Neural cell (in vitro differentiated cells): ENCODE measurements at regions not wholly inside any gene's neighbourhood (a gene's known extent, or its start where the extent isn't known, plus 50 kb on each side); places are given as distances from the start of the nearest gene placed in this dataset.

Experiments
- H2AFZ ChIP-seq: fragments of 200-600, 300-800 bp; sonication (generic), shearing (Covaris generic); 2 replicates; pipeline ENCODE4 v1.6.0; 2014; ENCODE audit warnings: low read depth, mild to moderate bottlenecking, antibody characterized with exemption, low read length, moderate library complexity
- H3F3A ChIP-seq: fragments of 200-600 bp; shearing (Covaris generic); 2 replicates; pipeline ENCODE4 v1.6.1; 2016; ENCODE audit warnings: mild to moderate bottlenecking, moderate library complexity, mixed read lengths, antibody characterized with exemption, low read length; ENCODE audit not compliant: insufficient read depth, poor library complexity, severe bottlenecking
- H3K27ac ChIP-seq: fragments of 200-600, 300-800 bp; sonication (generic), shearing (Covaris generic); 2 replicates; pipeline ENCODE4 v1.5.1; 2014; ENCODE audit warnings: mild to moderate bottlenecking, low read length, moderate library complexity
- H3K27me3 ChIP-seq: fragments of 300-800, 200-600 bp; sonication (generic), shearing (Covaris generic); 2 replicates; pipeline ENCODE4 v1.6.0; 2014; ENCODE audit warnings: mild to moderate bottlenecking, low read depth, low read length, moderate library complexity; ENCODE audit not compliant: insufficient read depth
- H3K36me3 ChIP-seq: fragments of 300-800, 200-600 bp; sonication (generic), shearing (Covaris generic); 2 replicates; pipeline ENCODE4 v1.5.1; 2014; ENCODE audit warnings: mild to moderate bottlenecking, antibody characterized with exemption, low read length, moderate library complexity; ENCODE audit not compliant: insufficient read depth
- H3K4me2 ChIP-seq: fragments of 300-800, 200-600 bp; sonication (generic), shearing (Covaris generic); 2 replicates; pipeline ENCODE4 v1.6.0; 2014; ENCODE audit warnings: mild to moderate bottlenecking, low read length
- H3K4me3 ChIP-seq: fragments of 300-800, 200-600 bp; sonication (generic), shearing (Covaris generic); 2 replicates; pipeline ENCODE4 v1.5.1; 2014; ENCODE audit warnings: mild to moderate bottlenecking, low read length, moderate library complexity
- H3K79me2 ChIP-seq: fragments of 200-600 bp; shearing (Covaris generic); replicated peaks from 2 replicates; pipeline ENCODE4 v1.6.0; 2014; ENCODE audit warnings: mild to moderate bottlenecking, low read length, moderate library complexity; ENCODE audit not compliant: insufficient read depth
- H3K9ac ChIP-seq: fragments of 300-800, 200-600 bp; sonication (generic), shearing (Covaris generic); 2 replicates; pipeline ENCODE4 v1.6.1; 2016; ENCODE audit warnings: mild to moderate bottlenecking, low read length, mixed read lengths
- H3K9me2 ChIP-seq: fragments of 200-600 bp; shearing (Covaris generic); 2 replicates; pipeline ENCODE4 v1.6.1; 2016; ENCODE audit warnings: mild to moderate bottlenecking, low read length, mixed read lengths; ENCODE audit not compliant: insufficient read depth
- H3K9me3 ChIP-seq: fragments of 200-600, 300-800 bp; sonication (generic), shearing (Covaris generic); 2 replicates; pipeline ENCODE4 v1.6.1; 2016; ENCODE audit warnings: mild to moderate bottlenecking, mixed run types, low read length, moderate library complexity, mixed read lengths
- H4K20me1 ChIP-seq: fragments of 200-600 bp; shearing (Covaris generic); 2 replicates; pipeline ENCODE4 v1.6.1; 2016; ENCODE audit warnings: mild to moderate bottlenecking, mixed run types; ENCODE audit not compliant: insufficient read depth
- CTCF ChIP-seq: fragments of 450-650 bp; IDR thresholded peaks from 2 replicates; pipeline ENCODE4 v1.5.1; 2014; ENCODE audit warnings: antibody characterized with exemption, mild to moderate bottlenecking, moderate library complexity; ENCODE audit not compliant: poor library complexity, severe bottlenecking
- EP300 ChIP-seq: fragments of 450-650 bp; conservative IDR thresholded peaks from 2 replicates; pipeline ENCODE4 v1.6.1; 2014; ENCODE audit warnings: antibody characterized with exemption, mild to moderate bottlenecking, moderate library complexity; ENCODE audit not compliant: poor library complexity, severe bottlenecking
- EZH2 ChIP-seq: fragments of 200-600, 300-800 bp; shearing (Covaris generic), sonication (generic); IDR thresholded peaks from 2 replicates; pipeline ENCODE4 v1.6.1; 2014; ENCODE audit warnings: antibody characterized with exemption, low read length, borderline replicate concordance, mild to moderate bottlenecking; ENCODE audit not compliant: insufficient read depth, poor library complexity, severe bottlenecking
- POLR2AphosphoS5 ChIP-seq: IDR thresholded peaks from 2 replicates; pipeline ENCODE4 v1.6.1; 2012
- RAD21 ChIP-seq: fragments of 450-650 bp; conservative IDR thresholded peaks from 2 replicates; pipeline ENCODE4 v1.6.1; 2014; ENCODE audit warnings: antibody characterized with exemption, mild to moderate bottlenecking, moderate library complexity
- REST ChIP-seq: IDR thresholded peaks from 2 replicates; pipeline ENCODE4 v1.6.1; 2012; ENCODE audit warnings: borderline replicate concordance
- SMC3 ChIP-seq: fragments of 450-650 bp; conservative IDR thresholded peaks from 2 replicates; pipeline ENCODE4 v1.6.1; 2014; ENCODE audit warnings: antibody characterized with exemption, mild to moderate bottlenecking, moderate library complexity; ENCODE audit not compliant: poor library complexity

- Histone ChIP-seq H4K20me1 (no peaks in the 10 kb centered on the region), H3K4me3 (no peak overlapping the region)
These were observed 437.9 kb downstream of the PIK3C3 start for GRCh38 chr18:42392926-42393325.

GRCh38 chr18:42394238-42394637 lies 439.2 kb downstream of the PIK3C3 start:
- no peaks in the 10 kb centered on the region for H4K20me1 ChIP-seq
- no peaks in the 10 kb centered on the region for H3F3A ChIP-seq
- no peaks in the 10 kb centered on the region for H3K9me3 ChIP-seq
- no peak overlapping the region for H3K4me2 ChIP-seq
- H3K36me3 ChIP-seq, result no peaks in the 10 kb centered on the region
- no peaks in the 10 kb centered on the region for H3K9me2 ChIP-seq
- no peak overlapping the region for H3K9ac ChIP-seq
- H3K79me2 ChIP-seq, result no peaks in the 10 kb centered on the region
- no peaks in the 10 kb centered on the region for H3K27me3 ChIP-seq
- no peak overlapping the region for H3K4me3 ChIP-seq
- no peak overlapping the region for H3K27ac ChIP-seq
- no peak overlapping the region for H2AFZ ChIP-seq
- TF ChIP-seq POLR2AphosphoS5, result no peak
- TF ChIP-seq SMC3, result no peak
- no peak for TF ChIP-seq REST
- TF ChIP-seq EP300, result no peak
- TF ChIP-seq RAD21, result no peak
- no peak for TF ChIP-seq CTCF
- TF ChIP-seq EZH2, result no peak

More at GRCh38 chr18:42392926-42393325, 437.9 kb downstream of the PIK3C3 start:
- Histone ChIP-seq H3F3A (no peaks in the 10 kb centered on the region), H3K79me2 (no peaks in the 10 kb centered on the region), H3K4me2 (no peak overlapping the region), H3K9me3 (no peaks in the 10 kb centered on the region), H3K36me3 (no peaks in the 10 kb centered on the region), H3K27ac (no peak overlapping the region), H3K27me3 (no peaks in the 10 kb centered on the region), H2AFZ (no peak overlapping the region), H3K9ac (no peak overlapping the region), H3K9me2 (no peaks in the 10 kb centered on the region)
- TF ChIP-seq CTCF, result no peak
- no peak for TF ChIP-seq REST
- TF ChIP-seq SMC3, result no peak
- TF ChIP-seq EZH2, result no peak
- no peak for TF ChIP-seq RAD21
- no peak for TF ChIP-seq EP300
